Mesenchymal stem cell (in vitro differentiated cells and primary cell): ENCODE measurements at regions not wholly inside any gene's neighbourhood (a gene's known extent, or its start where the extent isn't known, plus 50 kb on each side); places are given as distances from the start of the nearest gene placed in this dataset.

Experiments used
- DNase-seq: peaks from one replicate; pipeline ENCODE4 v3.0.0-alpha.2; 2013
- H2AFZ ChIP-seq: one replicate; pipeline ENCODE4 v1.6.1; 2013; ENCODE audit warnings: low read depth, mild to moderate bottlenecking, control low read depth, inconsistent platforms, low read length, moderate library complexity
- H2AK5ac ChIP-seq: 2 replicates; pipeline ENCODE4 v1.6.1; 2013; ENCODE audit warnings: low read length, moderate library complexity, mild to moderate bottlenecking, inconsistent platforms; ENCODE audit not compliant: severe bottlenecking
- H2BK120ac ChIP-seq: one replicate; pipeline ENCODE4 v1.6.1; 2013; ENCODE audit warnings: low read depth, mild to moderate bottlenecking, inconsistent platforms, low read length, moderate library complexity
- H2BK12ac ChIP-seq, 2 experiments: one replicate each; pipeline ENCODE4 v1.6.1; 2013; ENCODE audit warnings: inconsistent platforms in 2 of 2, low read length in 2 of 2, mild to moderate bottlenecking in 2 of 2, moderate library complexity in 2 of 2, control low read depth in 1 of 2
- H2BK15ac ChIP-seq: one replicate; pipeline ENCODE4 v1.6.1; 2013; ENCODE audit warnings: mild to moderate bottlenecking, low read depth, inconsistent platforms; ENCODE audit not compliant: poor library complexity, severe bottlenecking
- H2BK5ac ChIP-seq: 2 replicates; pipeline ENCODE4 v1.6.1; 2013; ENCODE audit warnings: low read depth, mild to moderate bottlenecking, low read length, control low read depth, inconsistent platforms; ENCODE audit not compliant: poor library complexity, severe bottlenecking
- H3K14ac ChIP-seq, 2 experiments: one replicate each; pipeline ENCODE4 v1.6.1; 2013; ENCODE audit warnings: inconsistent platforms in 2 of 2, low read length in 2 of 2, control low read depth in 1 of 2, mild to moderate bottlenecking in 1 of 2, moderate library complexity in 1 of 2
- H3K18ac ChIP-seq, 2 experiments: one replicate each; pipeline ENCODE4 v1.6.1; 2013; ENCODE audit warnings: inconsistent platforms in 2 of 2, low read length in 2 of 2, control low read depth in 1 of 2, low read depth in 1 of 2, mild to moderate bottlenecking in 1 of 2
- H3K23ac ChIP-seq, 2 experiments: one replicate each; pipeline ENCODE4 v1.6.1; 2013; ENCODE audit warnings: inconsistent platforms in 2 of 2, low read length in 2 of 2, mild to moderate bottlenecking in 2 of 2, moderate library complexity in 2 of 2, control low read depth in 1 of 2
- H3K27ac ChIP-seq: 2 replicates; pipeline ENCODE4 v1.5.1; 2013; ENCODE audit warnings: mild to moderate bottlenecking, moderate library complexity, low read length, control low read depth, inconsistent platforms; ENCODE audit not compliant: poor library complexity, severe bottlenecking
- H3K27me3 ChIP-seq, 2 experiments: 2 replicates each; pipeline versions ENCODE4 v1.6.1 to v1.7.0; 2013; ENCODE audit warnings: low read length in 2 of 2, mild to moderate bottlenecking in 2 of 2, moderate library complexity in 2 of 2, control low read depth in 1 of 2, inconsistent platforms in 1 of 2; ENCODE audit not compliant: control insufficient read depth in 1 of 2, insufficient read depth in 1 of 2
- H3K36me3 ChIP-seq, 2 experiments: 2 replicates each; pipeline versions ENCODE4 v1.6.1 to v1.7.0; 2013; ENCODE audit warnings: low read length in 2 of 2, control low read depth in 1 of 2, inconsistent platforms in 1 of 2, low read depth in 1 of 2, mild to moderate bottlenecking in 1 of 2; ENCODE audit not compliant: insufficient read depth in 2 of 2, control insufficient read depth in 1 of 2
- H3K4ac ChIP-seq, 2 experiments: one replicate each; pipeline ENCODE4 v1.6.1; 2013; ENCODE audit warnings: inconsistent platforms in 2 of 2, low read length in 2 of 2, mild to moderate bottlenecking in 2 of 2, moderate library complexity in 2 of 2, control low read depth in 1 of 2, low read depth in 1 of 2
- H3K4me1 ChIP-seq: 2 replicates; pipeline ENCODE4 v1.6.1; 2013; ENCODE audit warnings: low read depth, low read length, control low read depth; ENCODE audit not compliant: control insufficient read depth, insufficient read depth
- H3K4me2 ChIP-seq: 2 replicates; pipeline ENCODE4 v1.6.1; 2013; ENCODE audit warnings: low read length, mild to moderate bottlenecking, inconsistent platforms; ENCODE audit not compliant: poor library complexity, severe bottlenecking
- H3K4me3 ChIP-seq, 2 experiments: 2 replicates each; pipeline versions ENCODE4 v1.5.1 to v1.7.0; 2013; ENCODE audit warnings: low read length in 2 of 2, mild to moderate bottlenecking in 2 of 2, control low read depth in 1 of 2, low read depth in 1 of 2; ENCODE audit not compliant: insufficient read depth in 1 of 2
- H3K79me1 ChIP-seq: replicated peaks from 2 replicates; pipeline ENCODE4 v1.6.1; 2013; ENCODE audit warnings: mild to moderate bottlenecking, control low read depth, low read length, inconsistent platforms; ENCODE audit not compliant: poor library complexity, severe bottlenecking
- H3K9ac ChIP-seq: 2 replicates; pipeline ENCODE4 v1.7.0; 2013; ENCODE audit warnings: mild to moderate bottlenecking, low read length, moderate library complexity
- H3K9me3 ChIP-seq: 2 replicates; pipeline ENCODE4 v1.7.0; 2013; ENCODE audit warnings: mild to moderate bottlenecking, low read length; ENCODE audit not compliant: control insufficient read depth
- H4K8ac ChIP-seq: one replicate; pipeline ENCODE4 v1.6.1; 2013; ENCODE audit warnings: inconsistent platforms, mild to moderate bottlenecking, low read length, moderate library complexity
- H4K91ac ChIP-seq: one replicate; pipeline ENCODE4 v1.6.1; 2013; ENCODE audit warnings: mild to moderate bottlenecking, low read length, inconsistent platforms
- WGBS: methylation state at CpG from one replicate; pipeline ENCODE4 v1.1.7; 2013; ENCODE audit warnings: mixed read lengths; 5-methylcytosine and 5-hydroxymethylcytosine counted together

DNA sequence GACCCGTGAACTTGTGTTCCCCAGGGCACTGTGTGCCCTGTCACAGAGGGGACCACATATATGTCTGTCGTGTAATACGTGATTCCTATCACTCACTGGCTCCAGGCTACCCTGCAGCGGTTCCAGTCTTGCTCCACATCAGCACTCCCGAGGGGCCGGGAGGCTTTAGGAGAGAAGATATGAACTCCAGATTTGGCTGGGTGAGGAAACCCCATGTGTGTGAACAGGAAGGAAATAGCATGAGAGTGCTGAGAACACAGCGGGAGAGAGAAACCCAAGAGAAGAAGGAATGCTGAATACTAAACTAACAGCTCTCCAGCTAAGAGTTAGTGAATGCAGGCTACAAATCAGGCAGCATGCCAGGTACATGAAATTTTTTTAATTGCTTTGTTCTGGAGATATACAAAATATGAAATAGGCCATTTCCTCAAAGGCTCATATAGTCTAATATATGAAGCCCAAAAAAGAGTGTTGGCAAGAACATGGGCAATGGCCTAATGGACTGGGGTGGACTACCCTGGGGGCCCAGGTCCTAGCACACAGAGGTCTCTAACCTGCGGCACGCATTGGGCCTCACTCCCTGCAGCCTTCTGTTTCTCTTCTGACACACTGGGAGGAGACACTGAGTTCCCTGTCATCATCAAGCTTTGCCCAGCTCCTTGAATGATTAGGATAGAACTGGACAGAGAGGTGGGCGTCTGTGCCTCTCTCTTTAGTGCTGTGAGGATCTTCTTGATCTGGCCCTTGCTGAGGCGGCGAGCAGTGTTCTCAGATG lies 372.8 kb upstream of the RAB6C start:
- Histone ChIP-seq H2AFZ (no peak overlapping the region), H2AK5ac (no peak overlapping the region), H3K9ac (no peak overlapping the region), H2BK15ac (no peak overlapping the region), H3K4me1 (no peaks in the 10 kb centered on the region), H3K4me3 (no peak overlapping the region), H2BK5ac (no peak overlapping the region), H3K36me3 (no peaks in the 10 kb centered on the region), H3K9me3 (peaks cover 4% of the 10 kb centered on the region), H3K79me1 (no peaks in the 10 kb centered on the region), H3K18ac (no peak overlapping the region), H3K14ac (no peak overlapping the region), H2BK120ac (no peak overlapping the region), H4K91ac (no peak overlapping the region), H3K4ac (no peak overlapping the region), H3K4me2 (no peak overlapping the region), H3K27me3 (no peaks in the 10 kb centered on the region), H3K27ac (no peak overlapping the region), H2BK12ac (no peak overlapping the region), H3K23ac (no peak overlapping the region), H4K8ac (no peak overlapping the region)
- WGBS, result 47% methylated on average over 10 of the region's 12 CpGs
- DNase-seq, result no peak

DNA sequence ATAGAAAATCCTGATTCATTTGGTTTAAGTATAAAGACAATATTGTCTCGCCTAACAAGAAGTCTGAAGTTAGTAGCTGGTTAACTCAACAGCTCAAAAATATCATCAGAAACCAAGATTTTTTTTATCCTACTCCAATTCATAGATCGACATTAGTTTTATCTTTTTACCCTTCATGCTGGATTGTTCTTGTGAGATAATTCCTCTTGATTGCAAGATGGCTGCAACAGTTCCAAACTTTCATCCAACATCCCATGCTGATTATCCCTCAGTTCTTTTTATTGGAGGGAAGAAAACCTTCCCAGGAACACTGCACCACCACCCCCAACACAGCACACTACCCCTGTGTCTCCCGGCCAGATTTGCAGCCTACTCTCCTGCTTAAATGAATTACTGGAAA lies 370.2 kb upstream of the RAB6C start:
- no peak for DNase-seq
- Histone ChIP-seq H3K9me3 (peaks cover 4% of the 10 kb centered on the region), H3K79me1 (no peaks in the 10 kb centered on the region), H2AFZ (no peak overlapping the region), H3K27ac (no peak overlapping the region), H3K27me3 (no peaks in the 10 kb centered on the region), H2AK5ac (no peak overlapping the region), H3K4me2 (no peak overlapping the region), H4K8ac (no peak overlapping the region), H2BK12ac (no peak overlapping the region), H3K4me3 (no peak overlapping the region), H2BK120ac (no peak overlapping the region), H3K4ac (no peak overlapping the region), H3K36me3 (no peaks in the 10 kb centered on the region), H3K23ac (no peak overlapping the region), H4K91ac (no peak overlapping the region), H3K18ac (no peak overlapping the region), H3K9ac (no peak overlapping the region), H3K14ac (no peak overlapping the region), H3K4me1 (no peaks in the 10 kb centered on the region), H2BK5ac (no peak overlapping the region), H2BK15ac (no peak overlapping the region)
- 88% methylated on average over 2 of the region's 3 CpGs for WGBS

DNA sequence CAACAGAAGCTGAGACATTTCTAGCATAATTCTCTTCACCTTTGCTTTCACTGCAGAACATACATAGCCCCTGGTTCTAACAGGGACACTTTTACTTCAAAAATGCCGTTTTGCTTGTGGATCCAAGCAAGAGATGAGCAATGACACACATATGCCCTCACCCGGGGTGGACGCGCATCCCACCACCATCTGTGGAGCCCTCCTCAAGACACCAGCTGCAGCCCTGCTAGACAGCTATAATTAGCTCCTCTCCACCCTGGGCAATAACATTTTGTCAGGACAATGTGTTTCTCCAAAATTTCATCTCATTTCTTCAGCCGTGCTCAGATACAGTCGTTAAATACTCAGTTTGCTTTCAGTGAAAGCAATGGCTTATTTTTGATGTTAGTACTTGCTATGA lies 368.7 kb upstream of the RAB6C start:
- WGBS, result 79% methylated on average over 5 of the region's 6 CpGs
- Histone ChIP-seq H3K14ac (no peak overlapping the region), H3K4ac (no peak overlapping the region)

DNA sequence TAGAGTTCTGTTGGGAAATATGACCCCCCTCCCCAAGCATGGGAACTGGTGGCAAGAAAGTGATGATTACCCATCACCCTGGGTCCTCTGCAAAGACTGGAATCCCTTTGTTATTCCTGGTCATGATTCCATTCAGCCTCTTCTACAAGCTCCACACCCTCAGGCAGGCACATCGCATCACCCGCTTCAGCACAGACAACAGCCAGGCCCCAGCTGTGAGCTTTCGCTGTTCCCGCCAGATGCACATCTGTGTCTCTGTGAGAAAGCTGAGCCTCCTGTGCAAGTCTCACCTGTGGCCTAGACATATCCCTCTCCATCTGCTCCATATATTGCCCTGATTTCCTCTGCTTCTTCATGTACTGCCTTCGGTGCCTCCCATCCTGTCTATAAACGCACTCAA lies 368.0 kb upstream of the RAB6C start:
- no peak overlapping the region for H2BK5ac ChIP-seq
- H3K4ac ChIP-seq, result no peak overlapping the region
- no peak overlapping the region for H3K27ac ChIP-seq
- H3K9me3 ChIP-seq, result peaks cover 4% of the 10 kb centered on the region
- no peak overlapping the region for H2AK5ac ChIP-seq
- H4K91ac ChIP-seq, result no peak overlapping the region
- no peak overlapping the region for H3K4me3 ChIP-seq
- no peak overlapping the region for H3K18ac ChIP-seq
- H3K27me3 ChIP-seq, result no peaks in the 10 kb centered on the region
- no peak overlapping the region for H3K4me2 ChIP-seq
- no peaks in the 10 kb centered on the region for H3K79me1 ChIP-seq
- no peak overlapping the region for H2BK12ac ChIP-seq
- H4K8ac ChIP-seq, result no peak overlapping the region
- H2BK120ac ChIP-seq, result no peak overlapping the region
- H2AFZ ChIP-seq, result no peak overlapping the region
- no peak overlapping the region for H3K9ac ChIP-seq
- WGBS, result 91% methylated on average over 6 of the region's 6 CpGs
- DNase-seq, result no peak
- no peak overlapping the region for H2BK15ac ChIP-seq
- H3K4me1 ChIP-seq, result no peaks in the 10 kb centered on the region
- H3K36me3 ChIP-seq, result no peaks in the 10 kb centered on the region
- H3K14ac ChIP-seq, result no peak overlapping the region
- H3K23ac ChIP-seq, result no peak overlapping the region

More for the DNA sequence above, 368.7 kb upstream of the RAB6C start:
- no peak overlapping the region for H2AFZ ChIP-seq
- no peak overlapping the region for H2BK5ac ChIP-seq
- H2BK12ac ChIP-seq, result no peak overlapping the region
- H2BK120ac ChIP-seq, result no peak overlapping the region
- H3K9me3 ChIP-seq, result peaks cover 4% of the 10 kb centered on the region
- no peak overlapping the region for H3K23ac ChIP-seq
- H3K4me3 ChIP-seq, result no peak overlapping the region
- H3K18ac ChIP-seq, result no peak overlapping the region
- H3K9ac ChIP-seq, result no peak overlapping the region
- no peak for DNase-seq
- no peak overlapping the region for H3K27ac ChIP-seq
- H4K8ac ChIP-seq, result no peak overlapping the region
- H3K4me2 ChIP-seq, result no peak overlapping the region
- no peaks in the 10 kb centered on the region for H3K4me1 ChIP-seq
- H2BK15ac ChIP-seq, result no peak overlapping the region
- no peak overlapping the region for H4K91ac ChIP-seq
- no peaks in the 10 kb centered on the region for H3K79me1 ChIP-seq
- H2AK5ac ChIP-seq, result no peak overlapping the region
- H3K36me3 ChIP-seq, result no peaks in the 10 kb centered on the region
- no peaks in the 10 kb centered on the region for H3K27me3 ChIP-seq
